B cell (primary cell): ENCODE measurements at regions not wholly inside any gene's neighbourhood (a gene's known extent, or its start where the extent isn't known, plus 50 kb on each side); places are given as distances from the start of the nearest gene placed in this dataset.

Experiments used
- CTCF ChIP-seq: fragments of 200-600 bp; IDR thresholded peaks from one replicate; pipeline ENCODE4 v1.8.0; 2022; ENCODE audit warnings: antibody characterized with exemption, mild to moderate bottlenecking
- EZH2 ChIP-seq: IDR thresholded peaks from 2 replicates; pipeline ENCODE4 v1.6.1; 2012; ENCODE audit warnings: borderline replicate concordance, low read depth, mild to moderate bottlenecking, moderate library complexity, low read length; ENCODE audit not compliant: insufficient read depth, poor library complexity, severe bottlenecking

- TF ChIP-seq CTCF (no peak), EZH2 (no peak)
Measured at GRCh38 chr1:56389813-56390212, 189.6 kb downstream of the PLPP3 start.
